Activated CD8-positive, alpha-beta T cell treated with anti-CD3 and anti-CD28 coated beads, Interleukin-2, amount 10 ng/mL, durations not matched to agents 7 days and 5 days (primary cell): ENCODE measurements at regions not wholly inside any gene's neighbourhood (a gene's known extent, or its start where the extent isn't known, plus 50 kb on each side); places are given as distances from the start of the nearest gene placed in this dataset.

Experiments used
- ATAC-seq: fragments of 150-1000 bp; cut with Tn5 transposase; one replicate; pipeline ENCODE4 v1.10.0; 2021; ENCODE audit warnings: moderate library complexity
- CTCF ChIA-PET: fragments of 350-600 bp; sonication (Branson Sonifier 250); formaldehyde crosslinking; loops from one replicate; lab custom pipeline; 2021; ENCODE audit warnings: antibody characterized with exemption; lab: Charles Lee
- POLR2A ChIA-PET: fragments of 350-600 bp; sonication (Branson Sonifier 250); formaldehyde crosslinking; loops from one replicate; lab custom pipeline; 2021; ENCODE audit warnings: antibody characterized with exemption; lab: Charles Lee
- DNase-seq: peaks from one replicate; pipeline ENCODE4 v3.0.0-alpha.2; 2020
- H3K27ac Mint-ChIP-seq: one replicate; pipeline ENCODE4 v1.8.0; 2021; ENCODE audit warnings: mild to moderate bottlenecking, mixed read lengths
- H3K27me3 Mint-ChIP-seq: one replicate; pipeline ENCODE4 v1.8.0; 2021; ENCODE audit warnings: low read depth, mixed read lengths
- H3K36me3 Mint-ChIP-seq: one replicate; pipeline ENCODE4 v1.8.0; 2021; ENCODE audit warnings: low read depth, mixed read lengths
- H3K4me1 Mint-ChIP-seq: one replicate; pipeline ENCODE4 v1.8.0; 2021; ENCODE audit warnings: low read depth, mixed read lengths
- H3K4me3 Mint-ChIP-seq: one replicate; pipeline ENCODE4 v1.8.0; 2021; ENCODE audit warnings: mild to moderate bottlenecking, mixed read lengths
- H3K9me3 Mint-ChIP-seq: one replicate; pipeline ENCODE4 v1.8.0; 2022; ENCODE audit warnings: mixed read lengths; ENCODE audit not compliant: insufficient read depth

DNA sequence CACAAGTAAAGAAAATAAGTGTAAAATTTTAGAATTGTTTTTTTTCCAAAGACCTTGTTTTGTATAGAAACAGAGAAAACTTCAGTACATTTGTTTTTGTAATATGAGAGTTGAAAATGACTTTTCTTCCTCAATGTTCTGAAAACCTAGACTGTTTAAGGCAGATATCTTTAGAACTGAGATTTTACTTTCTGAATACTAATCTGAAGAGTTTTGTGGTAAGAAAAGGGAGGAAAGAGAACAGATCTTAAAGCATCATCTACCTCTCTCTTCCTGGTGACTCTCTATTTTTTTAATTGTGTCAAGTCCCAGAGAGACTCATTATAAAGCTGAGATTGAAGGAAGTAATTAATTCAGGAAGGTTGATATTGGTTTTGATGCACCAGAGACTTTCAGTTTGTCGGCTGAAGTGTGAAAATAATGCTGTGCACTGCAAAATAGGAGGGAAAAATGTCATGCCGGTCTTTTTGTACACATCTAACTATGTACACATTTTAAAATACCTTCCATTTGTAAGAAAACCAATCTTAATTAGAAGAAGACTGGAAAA is 142.1 kb upstream of the NAALADL2 start:
- no peaks in the 10 kb centered on the region for H3K27me3 Mint-ChIP-seq

DNA sequence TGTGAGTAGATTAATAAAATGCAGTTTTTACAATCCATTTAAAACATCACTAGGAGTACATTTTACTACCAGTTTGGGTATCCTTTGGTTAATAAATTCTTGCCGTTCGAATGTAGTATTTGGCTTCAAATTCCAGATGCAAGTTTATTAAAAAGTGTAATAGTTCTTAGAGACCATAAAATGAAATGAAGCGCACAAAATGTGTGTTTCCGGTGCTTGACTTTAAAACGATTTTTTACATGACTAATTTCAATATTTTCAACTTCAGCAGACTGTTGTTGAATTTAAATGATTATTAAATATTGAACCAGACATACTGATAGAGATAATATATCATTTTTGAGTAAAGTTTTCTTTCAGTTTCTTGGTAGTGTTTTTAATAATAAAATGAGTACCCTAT is 138.4 kb upstream of the NAALADL2 start:
- no peaks in the 10 kb centered on the region for H3K27me3 Mint-ChIP-seq
- H3K4me3 Mint-ChIP-seq: no peak overlapping the region
- H3K27ac Mint-ChIP-seq: no peak overlapping the region
- ChIA-PET CTCF (no interaction called here), POLR2A (no interaction called here)
- ATAC-seq (no peak), DNase-seq (no peak)
- no peaks in the 10 kb centered on the region for H3K9me3 Mint-ChIP-seq
- no peaks in the 10 kb centered on the region for H3K4me1 Mint-ChIP-seq
- no peaks in the 10 kb centered on the region for H3K36me3 Mint-ChIP-seq

More for the DNA sequence above, 142.1 kb upstream of the NAALADL2 start:
- Mint-ChIP-seq H3K4me1 (no peaks in the 10 kb centered on the region), H3K27ac (no peak overlapping the region), H3K4me3 (no peak overlapping the region), H3K36me3 (no peaks in the 10 kb centered on the region), H3K9me3 (no peaks in the 10 kb centered on the region)
- ChIA-PET CTCF (no interaction called here), POLR2A (no interaction called here)
- ATAC-seq (no peak), DNase-seq (no peak)

DNA sequence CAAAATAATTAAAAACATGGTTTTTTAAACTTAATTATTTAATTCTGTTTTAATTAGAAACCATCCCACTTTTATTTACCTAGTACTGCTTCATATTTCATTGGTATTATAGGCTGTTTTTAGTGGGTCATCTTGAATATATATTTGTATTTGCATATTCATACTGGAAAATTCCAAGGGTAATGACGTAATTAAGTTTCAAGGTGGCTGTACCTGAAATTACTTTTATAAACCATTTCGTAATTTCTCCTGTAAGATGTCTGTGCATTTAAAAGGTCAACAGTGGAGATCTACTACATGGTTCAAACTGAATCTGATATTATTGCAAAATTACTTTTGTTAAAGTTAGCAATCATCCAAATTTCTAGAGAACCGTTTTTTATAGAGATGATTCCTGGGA is 133.8 kb upstream of the NAALADL2 start:
- Mint-ChIP-seq H3K36me3 (no peaks in the 10 kb centered on the region), H3K4me3 (no peak overlapping the region), H3K27ac (no peak overlapping the region), H3K4me1 (no peaks in the 10 kb centered on the region), H3K27me3 (no peaks in the 10 kb centered on the region), H3K9me3 (no peaks in the 10 kb centered on the region)
- ATAC-seq (no peak), DNase-seq (no peak)
- ChIA-PET POLR2A (no interaction called here), CTCF (no interaction called here)

DNA sequence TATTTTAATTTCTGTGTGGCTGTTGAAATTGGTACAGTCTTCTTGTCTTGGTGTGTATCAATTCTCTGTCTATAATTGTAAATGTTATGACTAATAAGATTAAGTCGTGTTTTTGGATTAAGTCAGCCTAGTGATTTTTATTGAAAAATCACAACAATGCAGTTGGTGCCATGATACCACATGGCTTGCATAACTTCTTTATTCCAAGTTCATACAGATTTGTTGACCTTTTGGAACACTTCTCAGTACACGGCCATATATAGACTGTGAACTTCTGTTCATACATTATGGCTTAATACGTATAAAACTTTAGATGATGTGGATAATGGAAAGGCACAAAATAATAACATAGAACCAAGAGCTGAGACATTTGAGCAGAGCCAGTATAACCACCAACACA is 121.2 kb upstream of the NAALADL2 start:
- peaks cover 12% of the 10 kb centered on the region for H3K9me3 Mint-ChIP-seq
- no peaks in the 10 kb centered on the region for H3K27me3 Mint-ChIP-seq
- CTCF ChIA-PET: no interaction called here
- no peak for ATAC-seq
- H3K4me3 Mint-ChIP-seq: no peak overlapping the region
- no peaks in the 10 kb centered on the region for H3K36me3 Mint-ChIP-seq
- no peak overlapping the region for H3K27ac Mint-ChIP-seq
- no peak for DNase-seq
- no peaks in the 10 kb centered on the region for H3K4me1 Mint-ChIP-seq
- POLR2A ChIA-PET: no interaction called here

DNA sequence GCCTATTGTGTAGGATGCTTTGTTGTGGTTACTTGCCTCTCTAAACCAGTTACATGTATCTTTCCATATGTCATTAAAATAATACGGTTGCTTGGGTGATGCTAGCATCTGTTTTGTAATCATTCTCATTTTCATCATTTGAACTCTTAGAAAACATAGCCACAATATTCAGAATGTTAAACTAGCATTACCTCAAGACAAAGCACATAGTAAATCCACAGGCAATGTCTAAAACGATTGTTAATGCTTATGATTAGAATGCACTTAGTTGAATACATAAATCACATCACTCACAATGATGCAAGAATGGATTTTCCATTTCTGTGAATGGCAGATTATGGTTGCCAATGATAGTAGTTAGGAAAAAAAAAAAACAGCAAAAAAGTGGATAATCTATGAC is 110.0 kb upstream of the NAALADL2 start:
- CTCF ChIA-PET: no interaction called here
- Mint-ChIP-seq H3K9me3 (peaks cover 14% of the 10 kb centered on the region), H3K27ac (no peak overlapping the region), H3K36me3 (no peaks in the 10 kb centered on the region), H3K4me3 (no peak overlapping the region), H3K27me3 (no peaks in the 10 kb centered on the region), H3K4me1 (no peaks in the 10 kb centered on the region)
- DNase-seq (no peak), ATAC-seq (no peak)
- POLR2A ChIA-PET: no interaction called here

DNA sequence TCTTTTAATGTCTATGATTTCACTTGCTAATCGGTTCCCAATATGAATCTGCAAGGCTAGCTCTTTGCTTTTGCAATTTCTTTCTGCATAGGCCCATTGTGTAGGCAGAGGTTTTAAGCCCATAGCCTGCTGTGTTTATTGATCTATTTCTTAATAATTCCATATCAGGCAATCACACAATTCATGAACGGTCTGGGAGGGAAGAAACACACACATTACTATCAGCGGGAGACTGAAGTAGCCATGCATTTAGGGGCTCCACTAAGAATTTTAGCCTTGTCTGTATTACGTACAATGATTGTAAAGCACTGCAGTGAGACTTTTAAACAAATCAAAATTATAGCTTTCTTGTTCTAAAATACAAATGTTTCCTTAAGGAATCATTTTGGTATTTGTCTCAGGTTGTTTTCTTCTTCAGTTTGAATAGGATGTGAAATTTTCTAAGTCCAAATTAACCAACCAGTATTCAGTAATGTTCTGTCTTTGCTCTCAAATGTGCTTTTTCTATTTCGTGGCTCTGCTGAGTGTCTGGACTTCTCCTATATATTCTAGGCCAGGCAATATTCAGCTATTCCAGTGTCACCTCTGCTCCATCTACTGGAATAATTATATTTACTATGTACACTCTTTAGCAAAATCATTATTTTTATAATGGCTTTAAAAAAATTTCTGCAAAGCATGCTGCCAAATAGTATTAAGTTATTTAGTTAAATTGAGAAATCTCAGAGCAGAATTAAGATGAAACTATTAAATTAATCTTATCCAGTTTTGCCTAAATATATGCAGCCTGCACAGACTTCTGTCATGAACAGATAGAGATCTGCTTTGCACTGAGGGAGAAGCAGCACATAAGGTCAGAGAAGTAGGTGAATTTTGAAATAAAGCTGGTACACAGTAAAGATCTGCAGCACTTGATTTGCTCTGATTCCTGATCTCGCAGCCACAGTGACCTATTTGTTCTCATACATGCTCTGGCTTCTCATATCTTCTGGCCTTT is 103.0 kb upstream of the NAALADL2 start:
- Mint-ChIP-seq H3K27ac (no peak overlapping the region), H3K9me3 (peaks cover 3% of the 10 kb centered on the region), H3K36me3 (no peaks in the 10 kb centered on the region), H3K4me3 (no peak overlapping the region), H3K27me3 (no peaks in the 10 kb centered on the region), H3K4me1 (no peaks in the 10 kb centered on the region)
- DNase-seq (no peak), ATAC-seq (no peak)
- CTCF ChIA-PET: no interaction called here
- POLR2A ChIA-PET: no interaction called here

DNA sequence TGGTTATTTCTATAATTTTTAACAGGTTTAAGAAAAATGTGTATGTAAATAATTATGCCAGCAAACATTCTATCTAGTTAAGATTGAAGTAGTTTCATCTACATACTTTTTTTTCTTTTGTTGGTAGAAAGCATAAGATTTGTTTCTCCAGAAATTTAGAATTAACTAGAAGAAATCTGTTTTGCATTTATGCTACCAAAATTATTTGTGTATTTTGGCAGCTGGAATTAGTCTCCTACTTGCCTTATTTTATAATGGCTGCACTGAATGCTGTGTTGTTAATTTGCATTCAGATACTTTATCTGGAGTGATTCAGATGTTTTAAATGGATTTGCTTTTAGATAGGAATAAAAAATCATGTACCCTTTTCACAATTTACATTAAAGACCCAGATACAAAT is 100.2 kb upstream of the NAALADL2 start:
- DNase-seq (no peak), ATAC-seq (no peak)
- H3K36me3 Mint-ChIP-seq: no peaks in the 10 kb centered on the region
- H3K4me1 Mint-ChIP-seq: no peaks in the 10 kb centered on the region
- CTCF ChIA-PET: no interaction called here
- H3K4me3 Mint-ChIP-seq: no peak overlapping the region
- no peak overlapping the region for H3K27ac Mint-ChIP-seq
- H3K27me3 Mint-ChIP-seq: no peaks in the 10 kb centered on the region
- POLR2A ChIA-PET: no interaction called here
- no peaks in the 10 kb centered on the region for H3K9me3 Mint-ChIP-seq

DNA sequence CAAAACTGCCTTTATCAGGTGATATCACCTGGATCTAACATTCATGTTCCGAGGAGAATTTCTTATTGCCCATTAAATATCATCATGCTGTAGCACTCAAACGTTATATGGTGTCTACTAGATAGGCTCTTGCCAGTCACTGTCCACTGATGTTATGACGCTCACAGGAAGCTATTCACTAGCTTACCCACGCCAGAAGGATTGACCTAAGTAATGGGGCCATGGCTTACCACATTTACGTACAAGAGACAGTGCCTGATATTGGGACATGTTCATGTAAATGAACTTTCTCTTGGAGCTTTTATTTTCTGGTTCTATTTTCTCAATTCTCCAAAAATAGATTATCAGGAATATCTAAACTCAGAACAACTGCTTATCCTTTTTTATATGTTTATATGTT is 91.7 kb upstream of the NAALADL2 start:
- H3K4me3 Mint-ChIP-seq: no peak overlapping the region
- DNase-seq: no peak
- H3K4me1 Mint-ChIP-seq: no peaks in the 10 kb centered on the region
- ATAC-seq: no peak
- ChIA-PET CTCF (no interaction called here), POLR2A (no interaction called here)
- no peak overlapping the region for H3K27ac Mint-ChIP-seq
- no peaks in the 10 kb centered on the region for H3K27me3 Mint-ChIP-seq
- no peaks in the 10 kb centered on the region for H3K36me3 Mint-ChIP-seq
- H3K9me3 Mint-ChIP-seq: no peaks in the 10 kb centered on the region

DNA sequence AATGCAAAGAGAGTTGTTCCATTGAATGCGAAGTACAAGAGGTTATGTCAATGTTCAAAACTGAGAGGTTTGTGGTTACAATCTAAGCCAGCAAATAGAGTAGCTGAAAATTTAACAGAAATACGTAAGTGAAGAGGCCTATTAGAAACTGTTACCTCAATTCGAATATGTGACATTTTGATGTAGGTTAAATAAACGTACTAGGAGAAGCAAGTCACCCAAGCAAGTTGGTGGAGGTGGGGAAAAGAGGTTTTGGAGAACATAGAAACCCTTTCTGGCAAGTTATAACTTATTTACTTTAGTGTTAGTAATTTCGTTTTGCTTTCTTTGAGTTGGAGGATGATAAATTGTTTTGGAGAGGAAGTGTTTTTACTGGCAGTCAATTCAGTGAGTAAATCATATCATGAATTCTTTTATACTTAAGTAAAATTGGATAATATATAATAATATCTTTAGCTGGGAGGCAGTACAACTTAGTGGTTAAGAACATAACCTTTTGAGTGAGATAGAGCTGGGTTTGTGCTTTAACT is 91.2 kb upstream of the NAALADL2 start:
- no peaks in the 10 kb centered on the region for H3K36me3 Mint-ChIP-seq
- H3K27ac Mint-ChIP-seq: no peak overlapping the region
- H3K27me3 Mint-ChIP-seq: no peaks in the 10 kb centered on the region
- POLR2A ChIA-PET: no interaction called here
- CTCF ChIA-PET: no interaction called here
- no peak for DNase-seq
- no peaks in the 10 kb centered on the region for H3K4me1 Mint-ChIP-seq
- no peaks in the 10 kb centered on the region for H3K9me3 Mint-ChIP-seq
- ATAC-seq: no peak
- H3K4me3 Mint-ChIP-seq: no peak overlapping the region

DNA sequence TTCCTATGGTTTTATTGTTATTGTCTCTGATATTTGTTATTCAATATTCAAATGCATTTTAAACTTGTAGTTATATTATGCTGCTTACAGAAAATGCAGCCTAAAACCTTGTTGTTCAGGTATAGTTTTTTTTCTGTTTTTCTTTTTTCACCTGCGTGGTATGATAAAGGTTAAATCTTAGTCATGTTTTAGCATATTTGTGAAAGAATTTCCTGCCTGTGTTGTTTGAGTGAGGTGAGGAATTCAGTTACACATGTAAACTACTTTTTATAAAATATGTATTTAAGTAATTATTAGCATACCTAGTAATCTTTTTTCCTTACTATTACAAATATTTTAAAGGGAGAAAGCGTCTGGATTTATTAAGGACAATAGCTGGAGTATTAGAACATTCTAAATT is 90.0 kb upstream of the NAALADL2 start:
- POLR2A ChIA-PET: no interaction called here
- ATAC-seq (no peak), DNase-seq (no peak)
- CTCF ChIA-PET: no interaction called here
- Mint-ChIP-seq H3K4me1 (no peaks in the 10 kb centered on the region), H3K36me3 (no peaks in the 10 kb centered on the region), H3K27me3 (no peaks in the 10 kb centered on the region), H3K4me3 (no peak overlapping the region), H3K9me3 (no peaks in the 10 kb centered on the region), H3K27ac (no peak overlapping the region)

DNA sequence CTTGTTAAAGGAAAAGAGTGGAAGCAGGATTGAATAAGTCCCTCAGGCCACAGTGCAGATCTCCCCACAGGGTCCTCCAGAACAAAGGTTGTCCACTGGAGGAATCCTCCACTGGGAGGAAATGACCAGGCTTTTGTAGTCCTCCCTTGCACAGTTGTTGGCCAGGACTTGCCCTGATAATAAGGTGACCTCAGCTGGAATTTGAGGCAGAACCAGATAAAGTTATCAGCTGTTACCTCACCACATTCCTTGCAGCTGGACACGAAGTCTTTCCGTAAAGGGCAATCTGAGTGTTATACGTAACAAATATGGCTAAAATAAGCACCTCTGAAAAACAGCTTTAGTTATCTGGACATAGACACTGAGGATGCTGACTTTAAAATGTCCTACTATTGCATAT is 83.5 kb upstream of the NAALADL2 start:
- Mint-ChIP-seq H3K4me3 (no peak overlapping the region), H3K36me3 (no peaks in the 10 kb centered on the region), H3K4me1 (no peaks in the 10 kb centered on the region), H3K27ac (no peak overlapping the region), H3K9me3 (peaks cover 4% of the 10 kb centered on the region), H3K27me3 (no peaks in the 10 kb centered on the region)
- ChIA-PET POLR2A (no interaction called here), CTCF (no interaction called here)
- ATAC-seq: no peak
- DNase-seq: no peak

DNA sequence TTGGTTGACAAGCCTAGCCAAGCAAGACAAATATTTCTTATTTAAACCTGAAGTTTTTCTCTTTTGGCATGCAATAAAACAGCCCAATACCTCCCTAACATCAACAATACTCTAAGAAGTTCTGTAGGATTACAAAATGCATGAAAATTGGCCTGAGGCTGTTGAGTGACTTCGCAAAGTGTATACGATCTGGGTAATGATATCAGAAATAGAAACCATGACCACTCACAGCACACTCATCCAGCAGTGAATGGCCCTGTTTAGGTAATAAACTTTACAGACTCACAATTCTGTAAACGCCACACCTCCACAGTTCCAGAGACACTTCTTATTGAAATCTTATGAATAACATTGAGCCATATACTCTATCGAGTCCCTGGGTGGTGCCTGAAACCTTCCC is 83.0 kb upstream of the NAALADL2 start:
- ChIA-PET CTCF (no interaction called here), POLR2A (no interaction called here)
- Mint-ChIP-seq H3K9me3 (peaks cover 4% of the 10 kb centered on the region), H3K4me1 (no peaks in the 10 kb centered on the region), H3K36me3 (no peaks in the 10 kb centered on the region), H3K27ac (no peak overlapping the region), H3K27me3 (no peaks in the 10 kb centered on the region), H3K4me3 (no peak overlapping the region)
- ATAC-seq (no peak), DNase-seq (no peak)
